Hematopoietic multipotent progenitor cell treated with erythropoietin and hydrocortisone succinate and interleukin-3 and kit ligand, for 8 days (in vitro differentiated cells): ENCODE measurements at regions not wholly inside any gene's neighbourhood (a gene's known extent, or its start where the extent isn't known, plus 50 kb on each side); places are given as distances from the start of the nearest gene placed in this dataset.

ENCODE experiments used
- DNase-seq: peaks from one replicate; pipeline ENCODE4 v3.0.0-alpha.2; 2015

DNA sequence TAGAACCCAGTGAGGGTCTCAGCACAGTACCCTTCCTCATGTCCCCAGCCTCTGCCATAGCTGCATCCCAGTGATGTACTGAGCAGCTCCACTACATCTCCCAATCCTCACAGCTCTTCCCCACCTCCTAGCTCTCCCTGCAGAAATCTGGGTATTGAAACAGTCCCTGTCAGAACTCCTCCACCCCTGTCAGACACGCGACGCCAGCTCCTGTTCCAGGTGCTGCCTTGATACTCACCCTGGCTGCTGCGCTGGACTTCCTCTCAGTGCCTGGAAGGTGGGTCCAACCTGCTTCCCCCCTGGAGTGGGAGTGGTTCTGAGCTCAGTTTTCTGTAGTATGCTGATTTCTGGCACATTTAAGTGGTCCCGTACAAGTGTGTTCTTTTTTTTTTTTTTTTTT lies 160.9 kb upstream of the SLCO3A1 start:
- DNase-seq = no peak

DNA sequence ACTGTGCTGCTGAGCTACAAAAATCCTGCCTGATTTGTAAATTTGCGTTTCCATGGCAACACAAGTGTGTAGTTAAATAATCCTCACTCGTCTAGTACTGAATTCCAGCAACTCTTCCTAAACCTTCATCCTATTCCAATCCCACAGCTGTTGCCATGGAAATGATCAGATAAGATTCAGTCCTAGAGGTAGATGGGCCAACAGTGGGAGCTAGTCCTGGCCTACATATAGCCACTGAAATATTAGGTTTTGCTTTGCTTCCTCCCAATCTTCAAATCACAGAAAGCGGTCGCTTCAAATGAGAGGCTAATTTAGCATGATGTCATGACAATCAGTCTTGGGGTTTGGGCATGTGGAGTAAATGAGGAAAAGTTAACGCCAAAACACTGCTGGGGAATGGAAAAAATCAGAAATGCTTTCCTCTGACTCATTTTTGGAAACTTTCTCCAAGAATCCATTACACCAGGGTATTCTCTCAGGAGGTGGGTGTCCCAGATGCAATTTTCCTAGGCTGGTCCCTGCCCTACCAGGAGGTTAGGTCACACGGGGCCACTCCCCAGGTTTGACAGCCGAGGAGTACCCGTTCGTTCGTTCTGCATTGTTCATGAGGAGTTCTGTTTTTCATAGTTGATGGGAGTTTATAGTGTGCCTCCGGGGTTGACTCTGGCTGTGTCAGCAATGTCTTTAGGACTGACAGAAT lies 159.2 kb upstream of the SLCO3A1 start:
- no peak for DNase-seq

DNA sequence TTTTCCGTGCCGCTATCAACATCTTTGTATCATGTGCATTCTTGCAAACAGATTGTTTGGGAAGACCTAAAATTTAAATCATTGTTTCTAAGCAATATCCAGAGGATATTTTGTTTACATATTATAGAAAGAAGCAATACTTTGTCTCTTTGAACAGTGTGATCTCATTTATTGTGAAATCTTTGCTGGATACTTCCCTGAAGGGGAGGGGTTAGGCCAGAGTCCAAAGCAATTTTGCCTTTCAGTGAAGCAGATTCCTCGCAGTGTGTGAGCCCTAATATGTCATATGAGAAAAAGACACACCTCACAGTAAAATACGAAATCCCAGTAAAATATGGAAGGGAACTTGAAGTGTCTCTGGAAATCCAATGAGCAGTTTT lies 158.7 kb upstream of the SLCO3A1 start:
- DNase-seq = no peak

DNA sequence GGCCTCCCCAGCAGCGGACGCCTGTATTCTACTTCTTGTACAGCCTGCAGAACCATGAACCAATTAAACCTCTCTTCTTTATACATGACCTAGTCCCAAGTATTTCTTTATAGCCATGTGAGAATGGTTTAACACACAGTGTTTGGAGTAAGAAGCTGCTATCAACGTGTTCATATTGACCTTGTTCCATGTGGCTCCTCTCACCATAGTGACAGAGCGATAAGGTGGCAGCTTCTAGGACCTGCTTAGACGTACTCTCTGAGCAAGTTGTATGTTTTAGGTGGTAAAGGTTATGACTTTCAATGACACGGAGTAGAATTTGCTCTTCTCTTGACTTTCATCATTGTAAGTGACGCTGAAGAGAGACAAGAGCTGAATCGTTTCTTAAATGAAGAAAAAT lies 157.7 kb upstream of the SLCO3A1 start:
- no peak for DNase-seq

DNA sequence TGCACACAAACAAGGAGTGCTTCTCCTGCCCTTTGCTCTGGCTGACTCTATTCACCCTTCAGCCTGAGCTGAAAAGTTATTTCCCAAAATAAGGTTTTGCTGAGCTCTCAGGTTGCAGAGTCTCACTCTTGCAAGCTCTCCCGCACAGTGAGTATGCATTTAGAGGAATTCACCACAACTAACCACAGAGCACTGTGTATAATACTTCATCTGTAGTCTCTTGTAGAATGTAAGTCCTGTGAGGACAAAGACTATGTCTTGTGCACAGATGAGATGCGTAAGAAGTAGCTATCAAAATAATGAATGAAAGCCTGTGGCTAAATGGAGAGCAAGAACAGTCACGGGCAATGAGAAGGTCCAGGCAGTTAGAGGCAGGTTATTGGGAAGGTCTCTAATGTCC lies 156.5 kb upstream of the SLCO3A1 start:
- no peak for DNase-seq

DNA sequence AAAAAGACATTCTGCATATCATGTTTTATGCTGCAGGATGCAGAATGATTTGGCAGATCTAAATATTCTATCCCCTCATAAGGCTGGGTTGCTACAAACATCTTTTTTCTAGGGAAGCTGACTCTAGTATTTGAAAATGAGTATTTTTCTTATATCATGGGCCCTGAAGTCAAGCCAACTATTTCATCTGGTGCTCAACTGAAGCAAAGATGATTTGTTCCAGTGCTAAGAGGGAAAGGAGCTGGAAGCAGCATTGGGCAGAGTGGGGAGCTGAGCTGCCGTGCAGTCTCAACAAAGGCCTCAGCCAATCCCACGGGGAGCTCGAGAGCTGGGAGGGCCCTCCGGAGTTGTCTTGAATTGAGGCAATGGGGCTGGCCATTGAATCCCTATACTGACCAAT lies 155.3 kb upstream of the SLCO3A1 start:
- no peak for DNase-seq

DNA sequence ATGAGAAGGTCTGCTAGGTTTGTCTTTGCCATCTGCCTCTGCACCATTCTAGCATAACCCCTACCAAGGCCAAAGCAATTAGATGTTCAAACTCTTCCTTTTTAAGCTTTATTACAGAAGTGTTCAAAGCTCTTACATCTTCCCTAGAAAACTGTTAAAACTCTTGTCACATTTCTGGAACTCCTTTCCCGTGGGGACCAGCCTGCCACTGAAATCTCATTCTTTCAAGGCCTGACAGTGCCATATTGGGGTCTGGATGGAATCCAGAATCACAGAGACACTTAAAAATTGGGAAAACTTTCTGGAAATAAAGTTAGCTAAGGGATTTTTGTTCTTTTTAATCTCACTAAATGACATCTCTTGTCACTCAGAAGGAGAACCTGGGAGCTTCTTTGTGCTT lies 153.8 kb upstream of the SLCO3A1 start:
- no peak for DNase-seq

DNA sequence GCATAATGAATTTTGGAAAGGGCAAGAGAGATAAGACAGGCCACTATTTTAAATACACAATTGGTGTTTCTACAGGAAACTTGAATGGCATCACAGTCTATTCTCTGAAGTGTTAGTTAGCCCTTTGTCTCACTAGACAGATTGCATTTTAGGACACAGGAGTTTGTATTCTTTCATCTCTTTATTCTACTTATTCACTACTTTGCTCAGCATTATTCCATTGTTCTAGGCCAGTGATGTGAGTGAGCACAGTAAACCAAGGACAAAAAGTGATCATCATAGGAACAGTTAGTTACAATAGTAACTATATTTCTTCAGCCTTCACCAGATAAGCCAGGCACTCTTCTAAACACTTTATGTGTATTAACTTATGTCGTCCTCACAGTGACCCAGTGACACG lies 150.2 kb upstream of the SLCO3A1 start:
- DNase-seq = no peak

DNA sequence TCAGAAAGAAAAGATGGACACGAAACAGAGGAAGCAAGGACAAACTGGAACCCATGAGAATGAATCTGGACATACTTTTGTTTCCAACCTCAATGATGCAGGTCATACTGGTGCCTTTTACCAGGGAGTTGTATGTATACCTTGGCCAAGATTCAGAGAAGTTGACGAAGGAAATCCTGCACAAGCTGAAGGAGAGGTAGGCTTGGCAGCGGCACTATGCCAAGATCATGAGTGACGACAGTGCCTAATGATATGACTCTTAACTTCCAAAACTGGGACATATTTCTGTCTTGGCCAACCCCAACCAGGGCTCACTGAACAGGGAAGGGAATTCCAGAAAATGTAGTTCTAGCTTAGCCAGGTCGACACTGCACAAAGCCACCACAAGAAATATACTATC lies 149.2 kb upstream of the SLCO3A1 start:
- no peak for DNase-seq

DNA sequence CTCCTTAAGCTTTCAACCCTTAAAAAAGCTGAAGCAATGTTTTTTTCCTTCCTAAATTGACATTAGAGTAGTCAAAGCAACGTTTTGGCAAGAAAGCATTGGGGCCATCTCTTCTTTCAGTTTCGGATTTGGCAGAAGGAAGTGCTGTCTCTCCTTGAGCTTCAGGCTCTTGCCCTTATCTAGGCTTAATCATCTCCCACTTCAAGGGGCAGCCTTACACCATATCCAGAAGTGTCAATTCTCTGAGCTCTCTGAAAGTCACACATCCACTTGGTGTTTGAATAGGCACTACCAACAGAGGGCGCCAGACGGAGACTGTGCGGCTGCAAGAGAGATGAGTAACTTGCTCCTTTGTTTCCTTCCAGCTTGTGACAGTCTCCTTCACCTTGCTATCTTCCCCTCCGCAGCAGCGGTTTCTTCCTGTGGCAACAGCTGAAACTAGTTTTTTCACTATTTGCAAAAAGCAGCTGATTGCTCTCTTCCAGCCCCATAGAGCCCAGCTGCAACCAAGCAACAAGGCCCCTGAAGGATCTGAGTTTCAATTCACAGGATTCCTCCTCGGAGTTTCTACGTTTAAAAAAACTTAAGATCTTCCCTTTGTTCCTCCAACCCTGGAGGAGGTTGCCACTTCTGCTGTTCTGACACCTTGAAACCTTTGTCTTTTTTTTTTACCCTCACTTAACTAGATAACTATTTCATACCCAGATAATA lies 147.0 kb upstream of the SLCO3A1 start:
- DNase-seq = peak; percentile 77

DNA sequence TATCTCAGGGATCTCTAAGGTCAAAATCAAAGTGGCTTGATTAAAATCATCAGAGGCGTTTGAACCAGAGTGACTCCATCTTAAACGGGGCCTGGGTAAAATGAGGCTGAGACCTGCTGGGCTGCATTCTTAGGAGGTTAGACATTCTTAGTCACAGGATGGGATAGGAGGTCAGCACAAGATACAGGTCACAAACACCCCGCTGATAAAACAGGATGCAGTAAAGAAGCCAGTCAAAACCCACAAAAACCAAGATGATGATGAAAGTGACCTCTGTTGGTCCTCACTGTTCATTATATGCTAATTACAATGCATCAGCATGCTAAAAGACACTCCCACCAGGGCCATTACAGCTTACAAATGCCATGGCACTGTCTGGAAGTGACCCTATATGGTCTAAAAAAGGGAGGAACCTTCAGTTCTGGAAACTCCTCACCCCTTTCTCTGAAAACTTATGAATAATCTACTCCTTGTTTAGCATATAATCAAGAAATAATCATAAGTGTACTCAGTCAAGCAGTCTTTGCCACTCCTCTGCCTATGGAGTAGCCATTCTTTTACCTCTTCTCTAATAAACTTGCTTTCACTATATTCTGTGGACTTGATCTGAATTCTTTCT lies 143.3 kb upstream of the SLCO3A1 start:
- DNase-seq = no peak

DNA sequence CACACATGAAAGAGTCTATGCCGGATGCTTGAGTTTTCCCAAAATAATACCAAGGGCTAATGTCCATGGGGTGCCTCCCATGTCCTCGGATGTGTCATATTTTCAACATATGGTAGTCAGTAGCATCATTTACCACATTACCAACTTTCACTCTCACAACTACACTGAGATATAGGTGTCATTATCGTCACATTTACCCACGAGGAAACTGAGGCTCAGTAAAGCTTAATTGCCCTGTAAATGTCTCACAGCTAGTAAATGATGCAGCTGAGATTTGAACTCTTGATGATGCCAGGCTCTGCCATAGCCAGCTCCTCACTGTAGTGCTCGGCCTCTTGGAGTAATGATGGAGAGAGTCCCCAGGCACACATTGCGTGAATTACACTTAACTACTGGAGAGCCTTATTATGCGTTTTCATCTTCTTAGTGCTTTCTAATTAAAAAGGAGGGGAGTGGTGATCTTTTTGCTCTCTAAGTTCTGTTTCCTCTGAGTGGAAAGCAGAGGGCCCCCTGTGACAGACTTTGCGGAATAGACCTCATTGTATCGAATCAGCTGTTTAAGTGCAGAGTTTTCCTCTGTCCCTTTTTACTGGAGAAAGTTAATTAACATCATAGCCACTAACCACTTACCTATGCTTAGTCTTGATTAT lies 142.0 kb upstream of the SLCO3A1 start:
- no peak for DNase-seq

DNA sequence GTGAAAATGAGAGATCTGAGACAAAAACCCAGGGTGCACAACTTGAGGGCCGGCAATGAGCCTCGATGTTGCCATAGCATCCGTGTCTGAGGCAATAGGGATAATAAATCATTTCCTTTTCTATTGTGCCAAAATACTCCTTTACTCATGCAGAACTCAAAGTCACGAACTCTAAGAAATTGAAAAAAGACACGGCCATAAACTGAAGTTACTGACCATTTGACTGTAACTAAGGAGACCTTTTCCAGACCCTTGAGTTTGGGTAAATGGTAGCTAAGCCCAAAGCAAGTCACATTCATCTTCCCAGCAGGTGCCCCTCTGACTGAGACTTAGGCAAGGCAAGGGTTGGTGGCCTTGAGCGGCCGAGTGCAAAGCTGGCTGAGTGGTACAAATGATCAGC lies 141.2 kb upstream of the SLCO3A1 start:
- no peak for DNase-seq

DNA sequence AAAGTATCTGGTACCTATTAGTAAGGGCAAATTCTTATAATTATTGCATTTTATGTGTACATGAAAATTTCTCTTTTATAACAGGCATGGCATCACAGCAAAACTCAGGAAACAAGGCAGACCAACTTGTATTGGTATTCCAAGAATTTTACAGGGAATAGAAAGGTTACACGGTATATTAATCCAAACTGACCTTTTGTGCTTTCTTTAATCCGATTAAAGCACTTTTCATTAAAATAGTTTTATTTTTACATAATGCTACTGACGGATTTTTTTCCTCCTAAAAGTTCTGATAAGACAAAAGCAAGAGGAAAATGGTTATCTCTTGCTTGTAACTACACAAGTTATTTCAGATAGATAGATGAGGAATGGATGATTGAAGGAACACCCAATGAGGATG lies 137.0 kb upstream of the SLCO3A1 start:
- DNase-seq = no peak

DNA sequence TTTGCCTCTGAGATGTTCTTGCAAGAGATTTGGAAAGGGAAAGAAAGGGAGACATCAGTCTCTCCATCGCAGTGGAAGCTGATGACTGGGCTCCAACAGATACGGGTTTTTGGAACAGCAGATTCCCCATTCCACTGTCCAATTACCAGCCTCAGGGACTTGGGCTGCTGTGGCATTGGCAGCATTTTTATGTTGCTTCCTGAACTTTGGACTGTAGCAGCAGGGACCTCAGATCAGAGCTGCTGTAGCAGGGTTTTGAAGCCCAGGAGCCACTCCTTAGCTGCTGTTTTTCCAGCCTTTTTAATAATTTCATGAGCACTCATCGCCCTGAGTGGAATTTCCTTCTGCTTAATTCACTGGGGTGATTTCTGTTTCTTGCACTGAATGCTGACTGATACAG lies 135.7 kb upstream of the SLCO3A1 start:
- DNase-seq = no peak

DNA sequence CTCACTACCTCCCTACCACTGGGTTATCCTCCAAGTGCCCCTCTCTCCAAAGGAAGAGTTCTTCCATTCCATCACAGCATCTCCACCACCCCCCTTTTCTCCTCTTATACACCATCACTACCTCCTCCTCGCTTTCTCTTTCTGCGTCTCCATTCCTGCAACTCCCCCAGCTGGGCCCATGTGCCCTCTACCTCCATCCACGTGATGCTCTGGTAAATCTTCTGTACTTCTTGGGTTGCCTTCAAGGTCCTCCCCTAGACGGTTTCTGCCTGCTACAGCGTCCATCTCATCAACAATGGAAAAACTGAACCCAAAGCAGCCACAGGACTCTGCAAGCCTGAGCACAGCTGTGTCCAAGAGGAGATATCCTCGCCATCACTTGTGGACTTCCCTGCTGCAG lies 129.5 kb upstream of the SLCO3A1 start:
- no peak for DNase-seq

DNA sequence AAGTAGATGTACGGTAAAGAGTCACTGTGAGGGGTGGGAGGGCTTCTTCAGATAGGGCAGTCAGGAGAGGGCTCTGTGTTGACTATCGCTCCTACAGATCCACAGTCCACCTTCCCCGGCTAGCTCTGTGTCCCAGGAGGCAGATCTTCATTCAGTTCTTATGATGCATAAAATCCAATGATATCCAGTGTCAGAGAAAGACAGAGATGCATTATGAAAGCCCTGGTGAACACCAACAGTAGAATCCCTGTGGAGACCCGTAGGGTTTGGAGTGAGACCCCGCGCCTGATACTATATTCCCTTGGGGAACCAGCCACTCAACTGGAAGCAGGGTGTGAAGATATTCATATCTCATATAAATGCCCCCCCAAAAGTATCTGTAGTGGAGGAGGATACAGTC lies 119.8 kb upstream of the SLCO3A1 start:
- DNase-seq = no peak

DNA sequence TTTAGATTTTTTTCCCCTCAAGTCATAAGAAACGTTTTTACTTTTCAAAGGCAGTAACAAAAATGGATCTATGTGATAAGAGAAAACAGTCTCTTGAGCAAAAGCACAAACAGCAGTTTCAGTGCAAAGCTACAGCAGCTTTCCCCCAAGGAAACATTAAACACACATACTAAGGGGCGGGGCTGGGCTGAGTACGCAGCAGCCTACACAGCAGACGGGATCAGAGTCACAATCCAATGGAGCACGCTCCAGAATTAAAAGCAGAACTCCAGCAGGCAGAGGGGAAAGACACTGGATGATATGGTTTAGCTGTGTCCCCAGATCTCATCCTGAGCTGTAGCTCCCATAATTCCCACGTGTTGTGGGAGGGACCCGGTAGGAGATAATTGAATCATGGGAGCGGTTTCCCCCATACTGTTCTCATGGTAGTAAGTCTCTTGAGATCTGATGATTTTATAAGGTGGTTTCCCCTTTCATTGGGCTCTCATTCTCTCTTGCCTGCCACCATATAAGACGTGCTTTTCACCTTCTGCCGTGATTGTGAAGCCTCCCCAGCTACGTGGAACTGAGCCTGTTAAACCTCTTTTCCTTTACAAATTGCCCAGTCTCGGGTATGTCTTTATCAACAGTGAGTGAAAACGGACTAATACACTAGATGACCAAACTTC lies 116.2 kb upstream of the SLCO3A1 start:
- DNase-seq = no peak

DNA sequence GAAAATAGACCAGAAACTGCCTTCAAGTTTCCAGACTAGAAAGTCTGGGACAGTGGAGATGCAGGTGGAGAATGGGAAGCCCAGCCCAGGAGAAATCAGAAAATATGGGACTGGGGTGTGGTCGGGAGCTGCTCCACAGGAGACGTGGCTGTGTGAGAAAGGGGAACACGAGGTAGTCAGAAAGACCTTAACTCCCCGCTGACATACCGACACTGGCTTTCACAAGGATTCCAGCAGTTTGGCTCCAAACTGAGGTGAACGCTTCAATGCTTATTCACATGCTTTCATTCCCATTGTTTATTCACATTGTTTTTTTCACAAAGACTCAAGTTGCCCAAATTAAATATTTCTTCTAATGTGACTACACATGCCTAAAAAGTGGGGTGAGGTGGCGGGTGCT lies 111.5 kb upstream of the SLCO3A1 start:
- no peak for DNase-seq

DNA sequence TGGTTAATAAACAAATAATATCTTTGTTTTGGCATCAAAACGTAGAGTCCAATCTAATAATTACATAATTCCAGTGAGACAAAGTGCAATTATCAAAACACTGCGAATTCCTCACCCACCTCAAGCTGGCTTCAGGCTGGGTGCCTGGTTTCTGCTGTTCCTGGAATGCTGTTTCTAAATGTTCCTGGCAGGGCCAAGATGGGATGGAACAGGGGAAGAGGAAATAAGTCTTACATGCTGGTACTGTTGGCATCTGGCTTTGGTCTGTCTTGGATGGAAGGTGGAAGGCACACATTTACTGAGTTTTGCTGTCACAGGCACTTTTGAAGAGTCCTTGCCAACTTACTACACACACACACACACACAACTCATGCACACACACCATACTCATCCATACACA lies 101.9 kb upstream of the SLCO3A1 start:
- no peak for DNase-seq

DNA sequence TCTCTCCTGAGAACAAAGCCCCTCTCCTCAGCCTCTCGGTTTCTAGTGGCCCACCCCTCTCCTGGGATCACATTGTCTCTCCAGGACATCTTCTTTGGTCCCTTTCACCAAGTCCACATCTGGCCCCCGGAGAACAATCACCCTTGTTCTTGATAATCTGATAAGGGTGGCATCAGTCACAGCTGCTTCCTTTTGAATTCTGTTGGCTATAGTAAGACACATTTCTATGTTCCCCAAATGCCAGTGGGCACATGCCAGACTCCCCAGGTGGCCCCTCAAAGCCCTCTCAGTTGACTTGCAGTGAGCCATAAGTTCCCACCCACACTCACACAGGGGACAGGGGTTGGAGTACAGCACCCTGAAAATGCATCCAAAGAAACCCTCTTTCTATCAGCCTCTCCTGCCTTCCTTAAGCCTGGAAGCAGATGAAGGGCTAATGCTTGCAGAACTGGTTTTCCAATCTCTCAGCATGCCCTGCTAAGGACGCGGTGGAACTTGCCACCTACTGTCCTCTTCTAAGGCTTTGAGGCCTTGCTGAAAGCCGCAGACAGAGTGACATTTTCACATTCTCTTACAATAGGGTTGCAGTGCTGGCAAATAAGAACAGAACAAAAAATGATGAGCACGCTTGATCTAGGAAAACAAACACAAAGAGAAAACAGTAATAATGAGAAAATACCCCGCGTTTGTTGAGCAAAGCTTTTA lies 101.3 kb upstream of the SLCO3A1 start:
- no peak for DNase-seq

DNA sequence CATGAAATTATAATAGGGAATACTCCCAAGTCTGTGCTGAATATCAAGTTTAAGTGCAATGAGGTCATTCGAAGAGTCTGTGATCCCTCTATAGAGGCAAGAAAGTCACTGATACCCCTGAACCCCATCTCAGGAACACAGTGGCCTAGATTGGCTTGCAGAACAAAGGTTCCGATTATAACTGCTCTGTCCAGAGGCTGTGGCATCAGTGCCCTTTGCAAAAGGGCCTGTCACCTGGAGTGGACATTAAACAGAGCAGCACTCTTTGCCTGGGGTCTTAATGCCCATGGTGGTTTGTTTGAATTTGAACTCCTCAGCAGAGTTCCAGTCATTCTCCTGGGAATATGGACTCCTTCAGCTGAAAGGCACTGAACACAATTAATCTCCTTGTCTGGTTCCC lies 93.9 kb upstream of the SLCO3A1 start:
- no peak for DNase-seq

DNA sequence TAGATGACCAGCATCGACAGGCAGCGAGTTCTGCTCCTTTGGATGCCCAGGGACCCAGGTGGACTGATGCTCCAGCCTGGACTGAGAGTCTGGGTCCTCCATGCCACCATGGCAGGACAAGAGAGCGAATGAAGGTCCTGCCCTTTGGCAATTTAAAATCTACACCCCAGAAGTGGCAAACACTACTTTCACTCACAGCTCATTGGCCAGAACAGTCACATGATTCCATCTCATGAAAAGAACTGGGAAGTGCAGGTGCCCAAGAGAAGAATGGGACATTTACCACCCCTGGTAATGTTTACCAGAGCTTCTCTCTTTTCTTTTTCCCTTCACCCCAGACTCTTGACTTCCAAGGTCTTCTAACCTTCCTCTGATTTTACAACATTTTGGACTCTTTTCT lies 87.8 kb upstream of the SLCO3A1 start:
- no peak for DNase-seq
